Panc1 (cell line): ENCODE measurements at regions not wholly inside any gene's neighbourhood (a gene's known extent, or its start where the extent isn't known, plus 50 kb on each side); places are given as distances from the start of the nearest gene placed in this dataset.
A peak's percentile ranks its signal among the peaks of the same experiment; 100 is the strongest.

Source experiments
- ATAC-seq: fragments of 200-7000 bp; cut with Tn5 transposase; 2 replicates; pipeline ENCODE4 v1.9.1; 2020; ENCODE audit warnings: mild to moderate bottlenecking, moderate library complexity
- BruUV-seq: library from RNA; stranded (reverse); fragments of 400-500 nt; replicated peaks from 2 replicates; lab custom pipeline; 2021; lab: Mats Ljungman, UMichigan
- CTCF ChIA-PET: fragments of 300-600 bp; sonication (Branson Sonifier 250); formaldehyde crosslinking; loops from one replicate; lab custom pipeline; 2022; ENCODE audit warnings: antibody characterized with exemption; lab: Charles Lee
- POLR2A ChIA-PET: fragments of 300-600 bp; sonication (Branson Sonifier 250); formaldehyde crosslinking; loops from one replicate; lab custom pipeline; 2022; ENCODE audit warnings: antibody characterized with exemption; lab: Charles Lee
- DNase-seq: peaks from one replicate; pipeline ENCODE4 v3.0.0-alpha.2; 2010; ENCODE audit warnings: low read depth, low spot score
- H3K27ac ChIP-seq: 2 replicates; pipeline ENCODE4 v1.5.1; 2011; ENCODE audit warnings: mild to moderate bottlenecking, low read length, inconsistent platforms
- H3K27me3 ChIP-seq: fragments of 200-500 bp; sonication (Bioruptor generic); 2 replicates; pipeline ENCODE4 v1.6.0; 2014; ENCODE audit warnings: low read length, inconsistent platforms; ENCODE audit not compliant: control insufficient read depth, insufficient read depth
- H3K36me3 ChIP-seq: fragments of 200-500 bp; sonication (Bioruptor generic); 2 replicates; pipeline ENCODE4 v1.5.1; 2014; ENCODE audit warnings: inconsistent platforms, mild to moderate bottlenecking, low read length, moderate library complexity; ENCODE audit not compliant: control insufficient read depth, insufficient read depth
- H3K4me1 ChIP-seq: 2 replicates; pipeline ENCODE4 v1.5.1; 2011; ENCODE audit warnings: inconsistent platforms, mild to moderate bottlenecking, low read length, moderate library complexity; ENCODE audit not compliant: control insufficient read depth, insufficient read depth
- H3K4me3 ChIP-seq, 2 experiments: 2 replicates each; pipeline ENCODE4 v1.5.1; 2011 to 2012; ENCODE audit warnings: low read depth in 2 of 2, low read length in 2 of 2, mild to moderate bottlenecking in 2 of 2, inconsistent platforms in 1 of 2, moderate library complexity in 1 of 2
- H3K9me3 ChIP-seq: fragments of 200-500 bp; sonication (Bioruptor generic); 2 replicates; pipeline ENCODE4 v1.5.1; 2014; ENCODE audit warnings: low read depth, mild to moderate bottlenecking, inconsistent platforms, low read length, moderate library complexity; ENCODE audit not compliant: control insufficient read depth, insufficient read depth
- POLR2AphosphoS5 ChIP-seq: IDR thresholded peaks from 2 replicates; pipeline ENCODE4 v1.6.1; 2012; ENCODE audit warnings: mild to moderate bottlenecking, low read depth, low read length, moderate library complexity
- SIN3A ChIP-seq: IDR thresholded peaks from 2 replicates; pipeline ENCODE4 v1.6.1; 2012; ENCODE audit warnings: low read depth, mild to moderate bottlenecking, low read length, moderate library complexity, borderline replicate concordance; ENCODE audit not compliant: insufficient read depth
- TCF7L2 ChIP-seq: IDR thresholded peaks from 2 replicates; pipeline ENCODE4 v1.6.1; 2011; ENCODE audit warnings: mild to moderate bottlenecking, low read depth, low read length, inconsistent platforms
- in situ Hi-C: cut with HindIII; loops from 2 replicates; pipeline ENCODE4 v1.10.0; 2016; ENCODE audit warnings: low sequenced_read_pairs, low pct_unique_long_range_greater_than_20kb
- intact Hi-C: fragments of 100-400 bp; cut with micrococcal nuclease; formaldehyde crosslinking; loops from one replicate; pipeline ENCODE4 v1.10.0; 2022; ENCODE audit not compliant: unreplicated experiment
- TF ChIP-seq, protein P1 (sequence below): fragments of 450-650 bp; IDR thresholded peaks from 2 replicates; pipeline ENCODE4 v1.5.1; 2017; ENCODE audit warnings: mild to moderate bottlenecking
- TF ChIP-seq, protein P2 (sequence below), 2 experiments: IDR thresholded peaks; 2 replicates each; pipeline ENCODE4 v1.6.1; 2011 to 2012; ENCODE audit warnings: low read depth in 2 of 2, control low read depth in 1 of 2, low read length in 1 of 2, mild to moderate bottlenecking in 1 of 2, moderate library complexity in 1 of 2; ENCODE audit not compliant: insufficient read depth in 1 of 2

DNA sequence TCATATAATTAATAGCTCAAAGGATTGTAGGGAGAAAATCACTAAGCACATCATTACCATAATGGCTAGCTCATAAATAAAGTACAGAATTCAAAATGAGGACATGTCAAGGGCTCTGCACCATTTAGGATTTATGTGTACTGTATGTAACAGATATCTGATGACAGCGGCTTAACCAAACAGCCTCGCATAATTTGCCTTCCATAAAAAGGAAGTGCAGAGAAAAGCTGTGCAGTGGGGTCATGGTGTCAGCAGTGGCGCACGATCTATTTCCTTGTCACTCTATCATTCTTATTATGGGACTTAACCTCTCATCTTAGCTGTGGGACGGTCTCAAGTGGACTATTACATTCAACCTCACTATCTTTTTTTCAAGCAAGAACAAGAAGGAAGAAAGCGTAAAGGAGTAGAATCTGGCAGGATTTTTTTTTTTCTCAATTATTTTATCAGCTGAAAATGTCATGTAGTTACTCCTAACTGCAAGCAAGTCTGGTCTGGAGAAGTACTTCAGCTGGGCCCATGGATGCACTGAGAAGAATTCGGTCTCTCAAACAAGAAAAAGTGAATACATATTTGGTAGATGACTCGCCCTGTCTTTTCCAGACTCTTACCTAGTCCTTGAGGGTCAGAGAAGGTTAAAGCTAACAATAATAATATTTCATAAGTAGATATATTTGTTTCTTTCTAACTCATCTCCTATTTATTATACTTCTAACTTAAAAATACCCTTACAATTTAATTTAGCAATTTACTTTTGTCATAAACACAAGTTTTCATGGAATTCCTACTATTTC is 94.6 kb downstream of the COX18 start:
- DNase-seq (no peak), ATAC-seq (peak; percentile 65; the same call in 1 of the 2 replicates)
- Histone ChIP-seq H3K4me1 (no peaks in the 10 kb centered on the region), H3K27ac (no peak overlapping the region), H3K36me3 (no peaks in the 10 kb centered on the region), H3K27me3 (no peaks in the 10 kb centered on the region), H3K4me3 (no peak overlapping the region), H3K9me3 (no peaks in the 10 kb centered on the region)
- TF ChIP-seq TCF7L2 = no peak
- TF ChIP-seq, protein P1, sequence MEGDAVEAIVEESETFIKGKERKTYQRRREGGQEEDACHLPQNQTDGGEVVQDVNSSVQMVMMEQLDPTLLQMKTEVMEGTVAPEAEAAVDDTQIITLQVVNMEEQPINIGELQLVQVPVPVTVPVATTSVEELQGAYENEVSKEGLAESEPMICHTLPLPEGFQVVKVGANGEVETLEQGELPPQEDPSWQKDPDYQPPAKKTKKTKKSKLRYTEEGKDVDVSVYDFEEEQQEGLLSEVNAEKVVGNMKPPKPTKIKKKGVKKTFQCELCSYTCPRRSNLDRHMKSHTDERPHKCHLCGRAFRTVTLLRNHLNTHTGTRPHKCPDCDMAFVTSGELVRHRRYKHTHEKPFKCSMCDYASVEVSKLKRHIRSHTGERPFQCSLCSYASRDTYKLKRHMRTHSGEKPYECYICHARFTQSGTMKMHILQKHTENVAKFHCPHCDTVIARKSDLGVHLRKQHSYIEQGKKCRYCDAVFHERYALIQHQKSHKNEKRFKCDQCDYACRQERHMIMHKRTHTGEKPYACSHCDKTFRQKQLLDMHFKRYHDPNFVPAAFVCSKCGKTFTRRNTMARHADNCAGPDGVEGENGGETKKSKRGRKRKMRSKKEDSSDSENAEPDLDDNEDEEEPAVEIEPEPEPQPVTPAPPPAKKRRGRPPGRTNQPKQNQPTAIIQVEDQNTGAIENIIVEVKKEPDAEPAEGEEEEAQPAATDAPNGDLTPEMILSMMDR = no peak
- TF ChIP-seq POLR2AphosphoS5 = no peak
- TF ChIP-seq SIN3A = no peak
- TF ChIP-seq, protein P2, sequence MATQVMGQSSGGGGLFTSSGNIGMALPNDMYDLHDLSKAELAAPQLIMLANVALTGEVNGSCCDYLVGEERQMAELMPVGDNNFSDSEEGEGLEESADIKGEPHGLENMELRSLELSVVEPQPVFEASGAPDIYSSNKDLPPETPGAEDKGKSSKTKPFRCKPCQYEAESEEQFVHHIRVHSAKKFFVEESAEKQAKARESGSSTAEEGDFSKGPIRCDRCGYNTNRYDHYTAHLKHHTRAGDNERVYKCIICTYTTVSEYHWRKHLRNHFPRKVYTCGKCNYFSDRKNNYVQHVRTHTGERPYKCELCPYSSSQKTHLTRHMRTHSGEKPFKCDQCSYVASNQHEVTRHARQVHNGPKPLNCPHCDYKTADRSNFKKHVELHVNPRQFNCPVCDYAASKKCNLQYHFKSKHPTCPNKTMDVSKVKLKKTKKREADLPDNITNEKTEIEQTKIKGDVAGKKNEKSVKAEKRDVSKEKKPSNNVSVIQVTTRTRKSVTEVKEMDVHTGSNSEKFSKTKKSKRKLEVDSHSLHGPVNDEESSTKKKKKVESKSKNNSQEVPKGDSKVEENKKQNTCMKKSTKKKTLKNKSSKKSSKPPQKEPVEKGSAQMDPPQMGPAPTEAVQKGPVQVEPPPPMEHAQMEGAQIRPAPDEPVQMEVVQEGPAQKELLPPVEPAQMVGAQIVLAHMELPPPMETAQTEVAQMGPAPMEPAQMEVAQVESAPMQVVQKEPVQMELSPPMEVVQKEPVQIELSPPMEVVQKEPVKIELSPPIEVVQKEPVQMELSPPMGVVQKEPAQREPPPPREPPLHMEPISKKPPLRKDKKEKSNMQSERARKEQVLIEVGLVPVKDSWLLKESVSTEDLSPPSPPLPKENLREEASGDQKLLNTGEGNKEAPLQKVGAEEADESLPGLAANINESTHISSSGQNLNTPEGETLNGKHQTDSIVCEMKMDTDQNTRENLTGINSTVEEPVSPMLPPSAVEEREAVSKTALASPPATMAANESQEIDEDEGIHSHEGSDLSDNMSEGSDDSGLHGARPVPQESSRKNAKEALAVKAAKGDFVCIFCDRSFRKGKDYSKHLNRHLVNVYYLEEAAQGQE (IDR thresholded peaks at IDR 0.05; ENCODE audit: insufficient read depth in 1 of 2, low read depth in 2 of 2, low read length in 1 of 2) = no peak
- intact Hi-C loops (no loop called here), in situ Hi-C loops (no loop called here)
- BruUV-seq = no TSS peak
- CTCF ChIA-PET = interaction anchor here (0.7 kb wide), 2 partner anchors 63 to 161 kb away, joined by 4 to 5 read pairs; no protein-coding TSS in a partner anchor
- POLR2A ChIA-PET = no interaction called here

DNA sequence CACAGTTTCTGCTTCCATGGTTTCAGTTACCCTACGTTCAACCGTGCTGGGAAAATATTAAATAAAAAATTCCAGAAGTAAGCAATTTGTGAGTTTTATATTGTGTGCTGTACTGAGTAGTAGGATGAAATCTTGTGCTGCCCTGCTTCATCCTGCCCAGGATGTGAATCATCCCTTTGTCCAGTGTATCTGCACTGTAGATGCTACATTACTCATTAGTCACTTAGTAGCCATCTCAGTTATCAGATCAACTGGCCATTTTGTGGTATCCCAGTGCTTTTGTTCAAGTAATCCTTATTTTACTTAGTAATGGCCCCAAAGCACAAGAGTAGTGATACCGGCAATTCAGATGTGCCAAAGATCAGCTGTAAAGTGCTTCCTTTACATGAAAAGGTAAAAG is 97.9 kb downstream of the COX18 start:
- POLR2A ChIA-PET = no interaction called here
- no peak for ATAC-seq
- intact Hi-C loops (no loop called here), in situ Hi-C loops (no loop called here)
- H3K4me1 ChIP-seq = no peaks in the 10 kb centered on the region
- BruUV-seq = no TSS peak
- CTCF ChIA-PET = no interaction called here
- H3K27ac ChIP-seq = no peak overlapping the region
- H3K36me3 ChIP-seq = no peaks in the 10 kb centered on the region
- no peak overlapping the region for H3K4me3 ChIP-seq
- DNase-seq = no peak
- H3K27me3 ChIP-seq = no peaks in the 10 kb centered on the region
- H3K9me3 ChIP-seq = no peaks in the 10 kb centered on the region
- TF ChIP-seq TCF7L2 = no peak

DNA sequence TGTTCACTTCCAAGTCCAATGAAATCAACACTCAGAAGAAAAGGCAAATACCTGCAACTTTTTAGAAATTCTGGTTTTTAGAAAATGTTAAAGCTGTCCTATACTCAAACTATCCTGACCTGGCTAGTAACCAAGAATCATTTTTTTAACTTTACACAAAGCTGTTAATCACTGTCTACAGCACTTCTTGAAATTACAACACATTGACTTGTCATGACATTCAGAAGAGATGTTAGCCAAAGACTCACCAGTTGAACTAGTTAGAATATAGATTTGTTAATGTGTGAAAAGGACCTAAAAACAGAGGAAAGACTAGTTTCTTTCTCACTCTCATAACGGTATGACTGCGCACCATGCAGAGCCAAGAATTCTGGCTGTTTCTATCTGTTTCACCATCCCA is 98.8 kb downstream of the COX18 start:
- no peak for ATAC-seq
- intact Hi-C loops (no loop called here), in situ Hi-C loops (no loop called here)
- CTCF ChIA-PET = no interaction called here
- BruUV-seq = no TSS peak
- Histone ChIP-seq H3K27ac (no peak overlapping the region), H3K36me3 (no peaks in the 10 kb centered on the region), H3K9me3 (no peaks in the 10 kb centered on the region), H3K4me3 (no peak overlapping the region), H3K4me1 (no peaks in the 10 kb centered on the region), H3K27me3 (no peaks in the 10 kb centered on the region)
- no peak for DNase-seq
- TF ChIP-seq TCF7L2 = no peak
- no peak for TF ChIP-seq POLR2AphosphoS5
- TF ChIP-seq, protein P1 = no peak
- no peak for TF ChIP-seq SIN3A
- TF ChIP-seq, protein P2 (IDR thresholded peaks at IDR 0.05; ENCODE audit: insufficient read depth in 1 of 2, low read depth in 2 of 2, low read length in 1 of 2) = no peak
- POLR2A ChIA-PET = no interaction called here
